Naive thymus-derived CD8-positive, alpha-beta T cell (primary cell): ENCODE measurements at regions not wholly inside any gene's neighbourhood (a gene's known extent, or its start where the extent isn't known, plus 50 kb on each side); places are given as distances from the start of the nearest gene placed in this dataset.

Experiments used
- ATAC-seq, 2 donors: fragments of 150-1000 bp; cut with Tn5 transposase in 1 of 2; sonication (Bioruptor Pico), chemical (Tn5 transposase) in 1 of 2; 1 replicate in 1 of 2; 2 replicates in 1 of 2; pipeline ENCODE4 v1.10.0; 2021; ENCODE audit warnings: mild to moderate bottlenecking in 2 of 2, moderate library complexity in 2 of 2
- POLR2A ChIA-PET: fragments of 350-600 bp; sonication (Branson Sonifier 250); formaldehyde crosslinking; loops from one replicate; lab custom pipeline; 2021; ENCODE audit warnings: antibody characterized with exemption; lab: Charles Lee
- DNase-seq, 10 donors: peaks; one replicate each; pipeline versions ENCODE4 v3.0.0 to v3.0.0-alpha.2; 2020 to 2022
- H3K27ac Mint-ChIP-seq, 10 donors: one replicate each; pipeline ENCODE4 v1.8.0; 2020 to 2022; ENCODE audit warnings: mild to moderate bottlenecking in 10 of 10, mixed read lengths in 10 of 10, moderate library complexity in 4 of 10, inconsistent platforms in 1 of 10
- H3K27me3 Mint-ChIP-seq, 5 donors: one replicate each; pipeline ENCODE4 v1.8.0; 2021 to 2022; ENCODE audit warnings: mixed read lengths in 5 of 5
- H3K36me3 Mint-ChIP-seq, 3 donors: one replicate each; pipeline ENCODE4 v1.8.0; 2020 to 2022; ENCODE audit warnings: mixed read lengths in 3 of 3, mild to moderate bottlenecking in 2 of 3, inconsistent platforms in 1 of 3
- H3K4me1 Mint-ChIP-seq, 4 donors: one replicate each; pipeline ENCODE4 v1.8.0; 2021 to 2022; ENCODE audit warnings: mixed read lengths in 4 of 4
- H3K4me3 Mint-ChIP-seq, 10 donors: one replicate each; pipeline ENCODE4 v1.8.0; 2020 to 2022; ENCODE audit warnings: mild to moderate bottlenecking in 10 of 10, mixed read lengths in 10 of 10, moderate library complexity in 6 of 10, inconsistent platforms in 1 of 10
- H3K9me3 Mint-ChIP-seq, 9 donors: one replicate each; pipeline ENCODE4 v1.8.0; 2020 to 2022; ENCODE audit warnings: mixed read lengths in 9 of 9, mild to moderate bottlenecking in 3 of 9, inconsistent platforms in 1 of 9, moderate library complexity in 1 of 9

- peaks cover 0 to 1% (median 0%) of the 10 kb centered on the region in 4 donors for H3K4me1 Mint-ChIP-seq
- no peak overlapping the region for H3K4me3 Mint-ChIP-seq
- ATAC-seq (no peak), DNase-seq (no peak)
- H3K36me3 Mint-ChIP-seq = no peaks in the 10 kb centered on the region
- POLR2A ChIA-PET = no interaction called here
- H3K27ac Mint-ChIP-seq = no peak overlapping the region
- H3K9me3 Mint-ChIP-seq = no peaks in the 10 kb centered on the region
- H3K27me3 Mint-ChIP-seq = peaks cover 2 to 26% (median 10%) of the 10 kb centered on the region in 5 donors
These were observed 229.1 kb upstream of the IL12B start for GRCh38 chr5:159559337-159559736.

- no peak overlapping the region for H3K4me3 Mint-ChIP-seq
- POLR2A ChIA-PET = no interaction called here
- no peaks in the 10 kb centered on the region for H3K9me3 Mint-ChIP-seq
These were observed 229.8 kb upstream of the IL12B start for GRCh38 chr5:159560088-159560487.

DNA sequence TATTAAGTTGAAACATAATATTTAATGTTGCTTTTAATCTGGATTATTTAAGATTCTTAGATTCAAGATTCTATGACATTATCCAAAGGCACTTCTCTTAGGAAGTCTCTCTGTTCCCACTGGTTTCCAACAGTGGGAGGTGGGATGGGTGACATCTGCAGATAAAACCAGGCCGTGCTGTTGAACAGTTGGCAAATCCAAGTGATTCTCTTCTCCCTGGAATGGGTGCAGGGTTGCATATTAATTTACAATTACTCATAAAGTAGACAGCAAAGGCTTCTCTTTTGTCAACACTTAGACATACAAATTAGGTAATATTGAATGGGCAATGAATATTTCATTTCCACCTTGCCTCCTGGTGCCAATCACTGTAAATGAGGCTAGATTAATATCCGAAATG is 233.7 kb upstream of the IL12B start:
- ATAC-seq (no peak), DNase-seq (no peak)
- Mint-ChIP-seq H3K4me1 (no peaks in the 10 kb centered on the region), H3K27me3 (peaks cover 7 to 20% (median 8%) of the 10 kb centered on the region in 5 donors), H3K4me3 (no peak overlapping the region), H3K9me3 (no peaks in the 10 kb centered on the region), H3K27ac (no peak overlapping the region), H3K36me3 (no peaks in the 10 kb centered on the region)
- POLR2A ChIA-PET = no interaction called here

More at GRCh38 chr5:159560088-159560487, 229.8 kb upstream of the IL12B start:
- H3K27me3 Mint-ChIP-seq = peaks cover 2 to 26% (median 10%) of the 10 kb centered on the region in 5 donors
- H3K4me1 Mint-ChIP-seq = peaks cover 0 to 1% (median 0%) of the 10 kb centered on the region in 4 donors
- no peak for ATAC-seq
- DNase-seq = no peak
- H3K27ac Mint-ChIP-seq = no peak overlapping the region
- H3K36me3 Mint-ChIP-seq = no peaks in the 10 kb centered on the region

- H3K4me1 Mint-ChIP-seq = no peaks in the 10 kb centered on the region
- POLR2A ChIA-PET = no interaction called here
- H3K27ac Mint-ChIP-seq = no peak overlapping the region
- no peaks in the 10 kb centered on the region for H3K36me3 Mint-ChIP-seq
- no peak for ATAC-seq
- no peaks in the 10 kb centered on the region for H3K9me3 Mint-ChIP-seq
- H3K27me3 Mint-ChIP-seq = peaks cover 0 to 7% (median 3%) of the 10 kb centered on the region in 5 donors
- no peak overlapping the region for H3K4me3 Mint-ChIP-seq
- no peak for DNase-seq
These were observed 236.5 kb upstream of the IL12B start for GRCh38 chr5:159566832-159567231.

DNA sequence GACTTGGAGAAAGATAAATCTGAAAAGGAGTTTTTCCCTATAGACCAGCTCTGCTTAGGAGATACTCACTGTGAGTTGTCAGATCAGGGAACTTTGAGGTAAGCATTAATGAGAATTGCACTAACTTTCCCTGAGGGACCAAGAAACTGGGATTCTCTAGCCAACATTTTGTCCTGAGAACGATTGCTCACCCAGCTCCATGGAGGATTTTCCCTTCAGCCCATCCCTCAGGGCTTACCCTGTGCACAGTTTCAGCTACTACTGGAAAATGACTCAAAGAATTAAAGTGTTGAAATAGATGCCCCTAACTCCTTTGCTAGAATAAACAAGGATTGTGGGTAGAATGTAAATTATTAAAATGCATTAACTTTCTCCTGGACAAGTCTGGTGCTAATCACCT is 237.2 kb upstream of the IL12B start:
- H3K4me3 Mint-ChIP-seq = no peak overlapping the region
- no peak for DNase-seq
- no peaks in the 10 kb centered on the region for H3K36me3 Mint-ChIP-seq

GRCh38 chr5:159571501-159572244 is 241.4 kb upstream of the IL12B start:
- Mint-ChIP-seq H3K27me3 (peaks cover 8 to 23% (median 15%) of the 10 kb centered on the region in 5 donors), H3K4me3 (no peak overlapping the region), H3K27ac (no peak overlapping the region), H3K4me1 (no peaks in the 10 kb centered on the region), H3K36me3 (no peaks in the 10 kb centered on the region), H3K9me3 (no peaks in the 10 kb centered on the region)
- POLR2A ChIA-PET = no interaction called here
- DNase-seq (no peak), ATAC-seq (no peak)

More for the DNA sequence above, 237.2 kb upstream of the IL12B start:
- H3K27ac Mint-ChIP-seq = no peak overlapping the region
- no peaks in the 10 kb centered on the region for H3K9me3 Mint-ChIP-seq
- no peaks in the 10 kb centered on the region for H3K4me1 Mint-ChIP-seq
- ATAC-seq = no peak
- H3K27me3 Mint-ChIP-seq = peaks cover 0 to 5% (median 3%) of the 10 kb centered on the region in 5 donors
- POLR2A ChIA-PET = no interaction called here

GRCh38 chr5:159576902-159577301 is 246.6 kb upstream of the IL12B start:
- DNase-seq (no peak), ATAC-seq (no peak)
- Mint-ChIP-seq H3K36me3 (no peaks in the 10 kb centered on the region), H3K9me3 (peaks cover 0 to 2% (median 0%) of the 10 kb centered on the region in 9 donors), H3K4me3 (no peak overlapping the region), H3K27me3 (peaks cover 12 to 37% (median 13%) of the 10 kb centered on the region in 5 donors), H3K4me1 (no peaks in the 10 kb centered on the region), H3K27ac (no peak overlapping the region)
- POLR2A ChIA-PET = no interaction called here

GRCh38 chr5:159581502-159582249 is 251.4 kb upstream of the IL12B start:
- ATAC-seq (no peak), DNase-seq (no peak)
- Mint-ChIP-seq H3K4me3 (no peak overlapping the region), H3K9me3 (peaks cover 0 to 10% (median 2%) of the 10 kb centered on the region in 9 donors), H3K27ac (no peak overlapping the region), H3K36me3 (no peaks in the 10 kb centered on the region), H3K4me1 (no peaks in the 10 kb centered on the region), H3K27me3 (peaks cover under 1 to 14% (median 5%) of the 10 kb centered on the region in 5 donors)
- POLR2A ChIA-PET = no interaction called here

GRCh38 chr5:159582756-159583541 is 252.7 kb upstream of the IL12B start:
- no peak overlapping the region for H3K27ac Mint-ChIP-seq
- no peaks in the 10 kb centered on the region for H3K36me3 Mint-ChIP-seq
- H3K4me1 Mint-ChIP-seq = no peaks in the 10 kb centered on the region
- ATAC-seq = no peak
- POLR2A ChIA-PET = no interaction called here
- peaks cover 0 to 10% (median 2%) of the 10 kb centered on the region in 9 donors for H3K9me3 Mint-ChIP-seq
- H3K27me3 Mint-ChIP-seq = peaks cover 0 to 9% (median 4%) of the 10 kb centered on the region in 5 donors
- H3K4me3 Mint-ChIP-seq = no peak overlapping the region
- no peak for DNase-seq

DNA sequence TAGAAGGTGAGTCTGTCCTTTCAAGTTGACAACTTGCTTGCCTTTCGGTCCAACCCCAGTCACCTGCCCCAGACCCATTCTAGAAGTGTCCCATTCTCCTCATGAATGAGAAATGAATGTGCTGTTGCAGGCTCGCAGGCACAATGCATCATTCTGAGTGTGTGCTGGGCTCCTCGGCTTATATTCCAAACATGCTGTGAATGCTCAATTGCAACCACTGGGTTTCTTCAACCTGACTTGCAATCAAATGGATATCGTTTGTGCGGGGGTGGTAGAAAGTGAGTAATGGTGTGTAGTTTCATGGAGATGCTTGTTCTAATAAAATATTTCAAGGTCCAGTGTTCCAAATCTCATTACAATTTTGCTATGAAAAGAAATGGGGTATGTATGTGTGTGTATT is 256.6 kb upstream of the IL12B start:
- POLR2A ChIA-PET = no interaction called here
- Mint-ChIP-seq H3K36me3 (no peaks in the 10 kb centered on the region), H3K4me1 (no peaks in the 10 kb centered on the region), H3K27ac (no peak overlapping the region), H3K4me3 (no peak overlapping the region), H3K27me3 (peaks cover 0 to 9% (median 0%) of the 10 kb centered on the region in 5 donors), H3K9me3 (peaks cover 0 to 10% (median 0%) of the 10 kb centered on the region in 9 donors)
- ATAC-seq = no peak
- DNase-seq = no peak

- DNase-seq (no peak), ATAC-seq (no peak)
- no peaks in the 10 kb centered on the region for H3K4me1 Mint-ChIP-seq
- POLR2A ChIA-PET = no interaction called here
- H3K27me3 Mint-ChIP-seq = peaks cover 0 to 9% (median 0%) of the 10 kb centered on the region in 5 donors
- no peak overlapping the region for H3K27ac Mint-ChIP-seq
- H3K36me3 Mint-ChIP-seq = no peaks in the 10 kb centered on the region
- H3K4me3 Mint-ChIP-seq = no peak overlapping the region
- no peaks in the 10 kb centered on the region for H3K9me3 Mint-ChIP-seq
These were observed 258.7 kb upstream of the IL12B start for GRCh38 chr5:159588941-159589340.

DNA sequence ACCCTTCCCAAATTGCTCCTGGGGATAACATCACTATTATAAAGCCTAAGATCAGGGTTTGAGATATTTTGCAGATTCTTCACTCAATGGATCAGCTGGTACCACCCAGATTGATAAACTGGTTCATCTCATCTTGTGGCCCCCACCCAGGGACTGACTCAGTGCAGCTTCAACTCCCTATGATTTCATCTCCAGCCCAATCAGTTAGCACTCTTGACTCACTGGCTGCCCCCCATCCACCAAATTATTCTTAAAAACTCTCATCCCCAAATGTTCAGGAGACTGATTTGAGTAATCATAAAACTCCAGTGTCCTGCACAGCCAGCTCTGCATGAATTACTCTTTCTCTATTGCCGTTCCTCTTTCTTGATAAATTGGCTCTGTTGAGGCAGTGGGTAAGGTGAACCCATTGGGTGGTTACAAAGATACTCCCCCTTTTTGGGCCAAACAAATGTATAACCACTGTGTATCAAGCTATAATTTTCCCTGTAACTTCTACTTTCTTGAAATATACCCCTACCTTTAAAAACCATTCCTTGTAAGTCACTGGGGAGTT is 263.3 kb upstream of the IL12B start:
- Mint-ChIP-seq H3K27me3 (peaks cover 0 to 21% (median 9%) of the 10 kb centered on the region in 5 donors), H3K9me3 (peaks cover 0 to 33% (median 7%) of the 10 kb centered on the region in 9 donors), H3K4me3 (no peak overlapping the region), H3K4me1 (no peaks in the 10 kb centered on the region), H3K36me3 (peaks cover 0 to 4% (median 2%) of the 10 kb centered on the region in 3 donors), H3K27ac (no peak overlapping the region)
- ATAC-seq = no peak
- POLR2A ChIA-PET = no interaction called here
- DNase-seq = no peak
